Myocyte (in vitro differentiated cells): ENCODE measurements at regions not wholly inside any gene's neighbourhood (a gene's known extent, or its start where the extent isn't known, plus 50 kb on each side); places are given as distances from the start of the nearest gene placed in this dataset.

Source experiments
- DNase-seq: peaks from one replicate; pipeline ENCODE4 v3.0.0-alpha.2; 2012; ENCODE audit warnings: low read depth

DNA sequence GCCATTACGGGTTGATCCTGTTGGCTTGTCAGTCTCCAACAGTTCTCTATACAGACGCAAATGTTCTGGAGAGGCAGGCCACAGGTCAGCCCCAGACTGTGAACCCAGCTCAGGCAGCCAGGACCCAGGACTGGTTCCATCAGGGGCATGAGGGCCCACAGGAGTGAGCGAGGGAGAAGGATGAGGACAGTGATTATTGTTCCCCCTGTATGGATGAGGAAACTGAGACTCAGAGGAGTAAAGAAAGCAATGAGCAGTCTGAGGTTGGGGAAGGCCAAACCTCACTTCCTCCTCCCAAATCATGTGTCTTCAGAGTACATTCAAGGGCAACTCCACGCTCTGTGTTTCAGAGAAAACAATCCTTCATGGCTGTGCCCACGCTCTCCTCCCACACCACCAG is 121.9 kb downstream of the RPLP1 start:
- no peak for DNase-seq

- no peak for DNase-seq
Observed at GRCh38 chr15:69575387-69575786, 122.8 kb downstream of the RPLP1 start.

GRCh38 chr15:69576035-69576526 is 123.5 kb downstream of the RPLP1 start:
- peak; percentile 67 for DNase-seq

- DNase-seq = no peak
Observed at GRCh38 chr15:69576948-69577351, 124.3 kb downstream of the RPLP1 start.

GRCh38 chr15:69577397-69577796 is 124.8 kb downstream of the RPLP1 start:
- no peak for DNase-seq

- no peak for DNase-seq
Observed at GRCh38 chr15:69578252-69578651, 125.6 kb downstream of the RPLP1 start.

DNA sequence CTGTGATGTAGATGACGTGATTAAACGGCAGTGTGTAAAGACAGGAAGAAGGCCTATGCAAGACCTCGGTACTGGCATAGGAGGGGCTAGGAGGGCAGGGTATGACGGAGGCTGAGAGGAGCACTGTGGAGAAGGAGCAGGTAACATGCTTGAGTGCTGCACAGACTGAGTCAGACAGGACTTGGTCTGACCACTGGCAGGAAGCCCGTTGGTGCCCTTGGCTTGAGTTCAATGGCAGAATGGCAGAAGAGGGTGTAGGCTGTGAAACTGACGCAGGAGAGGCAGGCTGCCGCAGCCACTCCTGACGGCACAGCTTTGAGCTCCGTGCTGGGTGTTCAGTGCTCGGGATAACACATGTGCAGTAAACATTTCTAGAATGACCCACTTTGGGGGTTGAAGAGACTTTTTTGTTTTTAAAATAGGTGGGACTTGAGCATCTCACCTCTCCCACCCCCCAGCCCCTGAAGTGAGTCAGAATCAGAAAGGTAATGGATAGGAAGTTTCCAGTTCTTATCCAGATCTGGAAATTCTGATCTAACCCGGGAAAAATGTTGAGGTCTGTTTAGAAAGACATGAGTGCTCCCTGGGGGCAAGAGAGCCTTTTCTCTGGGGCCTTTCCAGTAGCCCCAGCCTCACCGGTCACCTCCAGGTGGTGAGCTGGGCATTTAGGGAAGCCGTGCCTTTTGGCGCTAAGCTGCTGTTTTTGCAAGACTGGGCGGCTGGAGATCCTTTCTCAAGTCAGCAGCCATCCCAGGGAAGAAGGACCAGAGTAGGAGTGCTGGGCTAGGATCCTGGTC is 126.4 kb downstream of the RPLP1 start:
- DNase-seq = peak; percentile 49

DNA sequence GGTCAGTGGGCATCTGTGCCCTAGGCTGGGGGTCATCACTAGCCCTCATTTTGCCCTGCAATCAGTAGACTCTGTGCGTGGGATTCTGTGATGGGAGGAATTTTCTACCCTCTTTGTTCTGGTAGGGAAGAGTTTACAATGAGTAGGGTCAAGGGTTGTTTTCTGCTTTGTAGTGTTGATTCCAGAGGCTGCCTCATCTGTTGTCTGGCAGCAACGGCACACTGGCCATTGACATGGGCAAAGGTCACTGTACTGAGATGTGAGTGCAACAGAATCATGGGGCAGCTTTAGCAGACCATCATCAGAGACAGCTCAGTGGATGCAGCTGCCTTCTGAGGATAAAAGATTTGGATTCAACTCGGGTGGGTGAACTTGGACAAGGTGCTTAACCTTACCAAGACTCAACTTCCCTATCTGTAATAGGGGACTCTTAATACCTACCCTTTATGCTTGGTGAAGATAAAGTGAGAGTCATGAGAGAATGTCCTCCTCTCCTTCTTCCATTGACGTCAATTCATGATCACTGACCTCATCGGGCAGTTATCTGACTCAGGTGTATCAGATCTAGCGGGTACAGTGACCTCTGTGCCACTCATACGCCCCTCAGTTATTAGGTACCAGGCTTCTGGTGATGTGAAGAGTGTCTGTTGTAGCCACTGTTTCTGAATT is 127.5 kb downstream of the RPLP1 start:
- DNase-seq = no peak

- DNase-seq = no peak
Observed at GRCh38 chr15:69583626-69584025, 131.0 kb downstream of the RPLP1 start.

- no peak for DNase-seq
Observed at GRCh38 chr15:69585937-69586336, 133.3 kb downstream of the RPLP1 start.

DNA sequence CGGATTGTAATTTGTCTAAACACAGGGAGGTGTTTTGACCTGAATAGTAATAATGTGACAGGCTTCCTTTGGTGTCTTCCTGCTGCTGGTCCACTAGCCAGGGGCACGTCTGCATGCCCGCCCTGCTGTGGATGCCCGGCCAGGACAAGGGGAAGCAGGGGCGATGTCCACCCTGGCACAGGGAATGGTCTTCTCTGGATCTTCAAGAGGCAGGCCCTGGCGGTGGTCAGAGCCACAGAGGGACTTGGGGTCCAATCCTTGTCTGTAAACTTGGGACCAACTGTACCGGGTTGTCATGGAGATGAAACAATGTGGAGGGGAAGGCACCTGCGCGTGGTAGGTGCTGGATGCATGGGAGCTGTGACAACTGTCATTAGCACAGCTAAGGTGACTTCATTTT is 134.1 kb downstream of the RPLP1 start:
- DNase-seq = no peak

DNA sequence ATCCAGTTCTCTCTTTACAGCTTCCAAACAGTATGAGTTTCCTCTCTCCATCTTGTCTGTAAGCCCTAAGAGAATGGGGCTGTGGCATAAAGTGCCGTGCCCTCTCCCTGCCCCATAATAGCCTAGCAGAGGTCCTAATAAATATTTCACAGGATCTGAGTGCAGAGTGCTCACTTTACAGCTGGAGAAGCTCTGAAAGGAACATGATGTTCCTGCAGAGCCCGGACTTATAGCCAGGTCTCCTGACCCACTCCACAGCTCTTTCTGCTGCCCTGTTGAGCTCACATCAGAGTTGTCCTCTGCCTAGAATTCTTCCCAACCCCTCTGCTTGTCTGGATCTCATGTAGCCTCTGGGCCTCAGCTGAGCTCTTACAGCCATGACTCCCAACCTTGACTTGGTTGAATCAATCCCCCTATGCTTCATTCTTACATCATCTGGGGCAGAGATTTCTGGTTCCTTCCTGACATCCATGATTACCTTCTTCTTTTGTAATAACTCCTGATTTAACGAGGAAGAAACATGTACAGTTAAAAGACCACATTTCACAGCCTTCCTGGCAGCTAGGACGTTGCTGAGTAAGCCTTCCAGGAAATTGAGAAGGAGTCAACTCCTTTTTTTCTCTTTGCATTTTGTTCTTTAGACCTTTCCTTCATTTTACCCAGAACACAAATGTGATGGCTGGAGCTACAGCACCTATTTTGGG is 135.3 kb downstream of the RPLP1 start:
- no peak for DNase-seq

DNA sequence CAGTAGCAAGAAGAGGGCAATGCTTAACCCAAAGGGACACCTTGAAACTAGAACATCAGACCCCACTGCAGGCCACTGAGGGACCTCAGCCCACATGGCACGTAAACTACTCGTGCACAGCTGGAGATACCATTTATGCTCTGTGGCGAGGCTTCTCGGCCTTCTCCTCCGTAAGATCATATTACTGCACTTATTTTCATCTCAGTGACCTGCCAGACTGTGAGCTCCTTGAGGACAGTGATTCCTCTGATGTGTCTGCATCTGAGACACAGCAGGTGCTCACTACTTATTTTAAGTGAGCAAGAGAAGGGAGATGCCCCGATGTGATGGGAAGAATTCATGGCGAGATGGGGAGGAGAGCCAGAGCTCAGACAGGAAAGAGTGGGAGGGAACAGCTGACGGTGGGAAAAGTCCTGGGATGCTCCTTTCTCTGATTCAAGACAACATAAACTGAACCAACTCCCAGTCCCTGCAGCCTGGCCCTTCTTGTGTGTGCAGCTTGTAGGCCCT is 137.6 kb downstream of the RPLP1 start:
- DNase-seq = peak; percentile 49

DNA sequence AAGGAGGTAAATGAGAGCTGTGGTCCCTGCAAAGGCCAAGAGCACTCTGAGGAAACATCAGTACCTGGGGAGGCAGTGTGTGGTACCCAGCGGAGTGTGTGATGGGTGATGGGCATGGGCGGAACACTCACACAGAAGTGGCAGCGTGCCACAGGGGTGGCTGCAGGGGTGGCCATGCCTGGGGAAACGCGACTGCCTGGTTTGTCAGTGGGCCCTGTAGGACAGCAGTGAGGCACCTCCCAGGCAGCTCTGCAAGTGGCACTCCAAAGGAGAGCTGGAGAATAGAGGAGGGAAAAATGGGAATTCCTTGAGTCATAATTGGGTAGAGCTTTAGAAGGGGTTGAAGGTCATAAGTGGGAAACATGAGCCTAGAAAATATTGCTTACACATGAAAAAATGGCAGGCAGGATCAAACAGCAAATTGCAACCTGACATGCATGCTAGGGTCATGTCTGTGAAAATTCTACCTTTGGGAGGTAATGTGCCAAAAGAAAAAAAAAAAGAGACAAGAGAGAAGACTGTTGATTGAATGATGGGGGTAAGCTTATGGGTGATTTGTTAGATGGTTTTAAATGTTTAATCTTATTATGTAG is 138.4 kb downstream of the RPLP1 start:
- DNase-seq = no peak

- no peak for DNase-seq
Observed at GRCh38 chr15:69591905-69592508, 139.4 kb downstream of the RPLP1 start.

DNA sequence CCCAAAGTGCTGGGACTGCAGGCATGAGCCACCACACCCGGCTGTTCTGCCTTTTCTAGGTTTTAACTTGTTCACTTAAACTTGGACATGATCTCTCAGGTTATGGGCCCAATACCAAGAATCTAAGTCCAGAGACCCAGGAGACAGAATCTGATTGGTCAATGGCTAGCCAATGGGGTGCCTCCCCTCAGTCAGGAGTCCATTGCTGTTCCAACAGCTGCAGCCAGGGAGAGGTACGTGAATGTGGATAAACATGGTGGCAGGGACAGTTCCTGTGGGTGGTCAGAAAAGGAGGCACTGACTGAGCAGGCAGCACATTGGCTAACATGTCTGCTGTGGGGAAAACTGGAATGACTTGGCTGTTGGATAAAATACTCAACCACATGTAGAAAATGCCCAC is 140.3 kb downstream of the RPLP1 start:
- peak; percentile 47 for DNase-seq

GRCh38 chr15:69593488-69593887 is 140.9 kb downstream of the RPLP1 start:
- DNase-seq = peak; percentile 65

GRCh38 chr15:69593981-69594966 is 141.7 kb downstream of the RPLP1 start:
- DNase-seq = peak; percentile 71

GRCh38 chr15:69595009-69595791 is 142.6 kb downstream of the RPLP1 start:
- DNase-seq = peak; percentile 95
